ENCODE measurements at regions not wholly inside any gene's neighbourhood (a gene's known extent, or its start where the extent isn't known, plus 50 kb on each side); places are given as distances from the start of the nearest gene placed in this dataset.

- DNase-seq, result no peak
Measured at GRCh38 chr1:42033629-42034028, 114.9 kb upstream of the HIVEP3 start.

GRCh38 chr1:42017730-42018129, 99.0 kb upstream of the HIVEP3 start:
- DNase-seq, result no peak

- no peak for DNase-seq
Measured at GRCh38 chr1:42017259-42017658, 98.5 kb upstream of the HIVEP3 start.

GRCh38 chr1:42014823-42015222, 96.1 kb upstream of the HIVEP3 start:
- DNase-seq, result no peak

- DNase-seq, result no peak
Measured at GRCh38 chr1:42013881-42014470, 95.3 kb upstream of the HIVEP3 start.

- no peak for DNase-seq
Measured at GRCh38 chr1:42012852-42013251, 94.1 kb upstream of the HIVEP3 start.

GRCh38 chr1:42010381-42010780, 91.7 kb upstream of the HIVEP3 start:
- no peak for DNase-seq

- no peak for DNase-seq
Measured at GRCh38 chr1:42008264-42008663, 89.5 kb upstream of the HIVEP3 start.

GRCh38 chr1:42006836-42007235, 88.1 kb upstream of the HIVEP3 start:
- DNase-seq, result no peak

- DNase-seq, result no peak
Measured at GRCh38 chr1:42006093-42006492, 87.4 kb upstream of the HIVEP3 start.

GRCh38 chr1:42005530-42005929, 86.8 kb upstream of the HIVEP3 start:
- DNase-seq, result no peak

GRCh38 chr1:42004860-42005259, 86.1 kb upstream of the HIVEP3 start:
- no peak for DNase-seq

- no peak for DNase-seq
Measured at GRCh38 chr1:42004322-42004721, 85.6 kb upstream of the HIVEP3 start.

- DNase-seq, result no peak
Measured at GRCh38 chr1:42003433-42003832, 84.7 kb upstream of the HIVEP3 start.

GRCh38 chr1:42002220-42002619, 83.5 kb upstream of the HIVEP3 start:
- DNase-seq, result no peak

GRCh38 chr1:42000766-42001165, 82.0 kb upstream of the HIVEP3 start:
- no peak for DNase-seq

GRCh38 chr1:41999884-42000283, 81.2 kb upstream of the HIVEP3 start:
- no peak for DNase-seq

GRCh38 chr1:41998250-41998649, 79.5 kb upstream of the HIVEP3 start:
- DNase-seq, result no peak

- DNase-seq, result no peak
Measured at GRCh38 chr1:41997153-41997552, 78.4 kb upstream of the HIVEP3 start.

- no peak for DNase-seq
Measured at GRCh38 chr1:41995441-41996130, 76.9 kb upstream of the HIVEP3 start.

GRCh38 chr1:41994195-41994894, 75.6 kb upstream of the HIVEP3 start:
- DNase-seq, result no peak

- DNase-seq, result no peak
Measured at GRCh38 chr1:41983451-41983850, 64.7 kb upstream of the HIVEP3 start.

GRCh38 chr1:41981796-41982195, 63.1 kb upstream of the HIVEP3 start:
- DNase-seq, result no peak
